ENCODE measurements at regions not wholly inside any gene's neighbourhood (a gene's known extent, or its start where the extent isn't known, plus 50 kb on each side); places are given as distances from the start of the nearest gene placed in this dataset.

DNA sequence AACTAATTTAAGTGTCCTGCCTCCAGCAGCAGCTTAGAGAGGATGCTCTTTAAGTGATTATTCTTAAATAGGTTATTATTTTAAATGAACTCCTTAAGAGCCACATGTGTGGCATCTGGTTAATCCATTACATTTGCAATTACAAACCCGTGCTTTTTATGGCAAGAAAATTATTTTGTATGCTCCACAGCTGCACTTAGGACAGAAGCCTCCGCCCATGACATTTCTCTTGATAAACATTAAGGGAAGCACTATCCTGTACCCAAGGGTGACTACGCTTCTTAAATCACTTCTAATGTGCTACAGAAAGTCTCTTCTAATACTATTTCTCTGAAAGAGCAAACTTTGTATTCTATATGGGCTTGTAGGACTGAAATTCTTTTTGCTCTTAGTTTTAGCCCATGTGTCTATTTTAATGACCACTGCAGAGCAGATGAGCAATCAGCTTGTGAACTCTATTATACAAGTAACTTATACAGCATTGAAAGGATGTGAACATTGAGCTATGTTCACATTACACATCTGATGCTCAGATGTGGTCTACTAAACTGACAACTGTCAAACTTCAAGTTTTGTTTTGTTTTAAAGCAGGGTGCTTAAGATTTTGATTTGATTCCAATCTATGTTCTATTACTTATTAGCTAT is 223.4 kb downstream of the COX7C start:
- Mint-ChIP-seq H3K4me3 (ENCODE audit: unreplicated experiment) (no peak overlapping the region), H3K36me3 (ENCODE audit: low read depth, unreplicated experiment) (no peaks in the 10 kb centered on the region), H3K27ac (ENCODE audit: unreplicated experiment) (no peak overlapping the region), H3K9me3 (ENCODE audit: unreplicated experiment) (no peaks in the 10 kb centered on the region), H3K4me1 (ENCODE audit: unreplicated experiment) (no peaks in the 10 kb centered on the region), H3K27me3 (ENCODE audit: unreplicated experiment) (no peaks in the 10 kb centered on the region)
- TF ChIP-seq, protein P1, sequence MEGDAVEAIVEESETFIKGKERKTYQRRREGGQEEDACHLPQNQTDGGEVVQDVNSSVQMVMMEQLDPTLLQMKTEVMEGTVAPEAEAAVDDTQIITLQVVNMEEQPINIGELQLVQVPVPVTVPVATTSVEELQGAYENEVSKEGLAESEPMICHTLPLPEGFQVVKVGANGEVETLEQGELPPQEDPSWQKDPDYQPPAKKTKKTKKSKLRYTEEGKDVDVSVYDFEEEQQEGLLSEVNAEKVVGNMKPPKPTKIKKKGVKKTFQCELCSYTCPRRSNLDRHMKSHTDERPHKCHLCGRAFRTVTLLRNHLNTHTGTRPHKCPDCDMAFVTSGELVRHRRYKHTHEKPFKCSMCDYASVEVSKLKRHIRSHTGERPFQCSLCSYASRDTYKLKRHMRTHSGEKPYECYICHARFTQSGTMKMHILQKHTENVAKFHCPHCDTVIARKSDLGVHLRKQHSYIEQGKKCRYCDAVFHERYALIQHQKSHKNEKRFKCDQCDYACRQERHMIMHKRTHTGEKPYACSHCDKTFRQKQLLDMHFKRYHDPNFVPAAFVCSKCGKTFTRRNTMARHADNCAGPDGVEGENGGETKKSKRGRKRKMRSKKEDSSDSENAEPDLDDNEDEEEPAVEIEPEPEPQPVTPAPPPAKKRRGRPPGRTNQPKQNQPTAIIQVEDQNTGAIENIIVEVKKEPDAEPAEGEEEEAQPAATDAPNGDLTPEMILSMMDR (IDR thresholded peaks at IDR 0.05; ENCODE audit: unreplicated experiment): no peak
- no peak for DNase-seq (ENCODE audit: low spot score)

DNA sequence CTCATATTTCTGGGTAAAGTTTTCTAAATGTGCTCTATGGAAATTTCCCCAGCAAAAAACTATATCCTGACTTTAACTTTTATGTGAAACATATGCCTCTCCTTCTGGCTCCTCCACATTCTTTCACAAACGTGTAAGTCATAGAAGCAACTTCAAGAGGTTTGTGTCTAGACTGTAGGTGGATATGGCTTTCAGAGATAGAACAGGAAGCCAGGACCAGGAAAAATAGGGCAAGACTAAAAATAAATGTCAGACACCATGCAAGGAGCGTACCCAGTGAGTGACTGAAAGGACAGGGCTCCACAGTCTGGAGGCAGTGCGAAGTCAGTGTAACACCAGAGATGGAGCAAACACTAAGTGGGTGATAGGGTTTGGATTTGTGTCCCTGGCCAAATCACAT is 240.7 kb downstream of the COX7C start:
- Mint-ChIP-seq H3K36me3 (ENCODE audit: low read depth, unreplicated experiment) (no peaks in the 10 kb centered on the region), H3K27me3 (ENCODE audit: unreplicated experiment) (no peaks in the 10 kb centered on the region), H3K9me3 (ENCODE audit: unreplicated experiment) (no peaks in the 10 kb centered on the region), H3K4me1 (ENCODE audit: unreplicated experiment) (no peaks in the 10 kb centered on the region), H3K4me3 (ENCODE audit: unreplicated experiment) (no peak overlapping the region), H3K27ac (ENCODE audit: unreplicated experiment) (no peak overlapping the region)
- no peak for DNase-seq (ENCODE audit: low spot score)
- TF ChIP-seq, protein P1 (IDR thresholded peaks at IDR 0.05; ENCODE audit: unreplicated experiment): no peak

DNA sequence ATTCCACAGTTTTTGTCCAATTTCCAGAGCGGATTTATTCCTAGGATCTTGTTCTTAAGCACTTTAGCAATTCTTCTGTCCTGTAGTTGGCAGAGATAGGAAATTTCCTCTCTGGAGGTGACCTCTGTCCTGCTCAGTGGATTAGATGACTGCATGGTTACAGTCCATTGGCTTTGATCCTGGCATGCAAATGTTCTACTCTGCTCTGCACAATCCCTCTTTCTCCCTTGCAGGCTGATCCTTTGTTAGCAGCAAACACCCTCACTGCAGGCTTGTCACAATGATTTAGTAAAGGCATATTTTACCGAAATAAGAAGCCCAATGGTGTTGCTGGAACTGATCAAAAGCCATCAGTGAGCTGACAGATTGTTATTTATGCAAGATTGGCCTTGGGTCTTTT is 243.8 kb downstream of the COX7C start:
- no peaks in the 10 kb centered on the region for H3K9me3 Mint-ChIP-seq (ENCODE audit: unreplicated experiment)
- H3K27ac Mint-ChIP-seq (ENCODE audit: unreplicated experiment): no peak overlapping the region
- TF ChIP-seq, protein P1 (IDR thresholded peaks at IDR 0.05; ENCODE audit: unreplicated experiment): no peak
- no peak for DNase-seq (ENCODE audit: low spot score)
- no peaks in the 10 kb centered on the region for H3K27me3 Mint-ChIP-seq (ENCODE audit: unreplicated experiment)
- H3K4me3 Mint-ChIP-seq (ENCODE audit: unreplicated experiment): no peak overlapping the region
- H3K4me1 Mint-ChIP-seq (ENCODE audit: unreplicated experiment): no peaks in the 10 kb centered on the region
- H3K36me3 Mint-ChIP-seq (ENCODE audit: low read depth, unreplicated experiment): no peaks in the 10 kb centered on the region

DNA sequence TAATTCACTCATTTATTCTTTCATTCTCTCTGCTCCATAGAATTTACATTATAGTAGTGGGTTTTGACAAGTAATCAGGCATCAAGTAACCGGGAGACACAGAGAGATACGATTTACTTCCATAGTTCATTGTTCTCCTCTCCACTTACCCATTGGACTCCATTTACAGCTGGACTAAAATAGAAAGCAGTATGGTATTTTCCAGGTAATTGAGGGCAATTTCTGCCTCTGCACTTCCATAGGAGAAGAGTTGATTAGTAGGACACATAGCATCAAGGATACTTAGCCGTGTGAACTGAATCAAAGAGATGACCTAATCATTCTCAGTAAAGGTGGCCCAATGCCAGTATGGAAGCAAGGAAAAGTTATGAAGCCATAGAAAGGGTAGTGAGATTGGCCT is 244.4 kb downstream of the COX7C start:
- no peak for DNase-seq (ENCODE audit: low spot score)
- no peak overlapping the region for H3K27ac Mint-ChIP-seq (ENCODE audit: unreplicated experiment)
- no peak overlapping the region for H3K4me3 Mint-ChIP-seq (ENCODE audit: unreplicated experiment)
- no peaks in the 10 kb centered on the region for H3K9me3 Mint-ChIP-seq (ENCODE audit: unreplicated experiment)
- H3K27me3 Mint-ChIP-seq (ENCODE audit: unreplicated experiment): no peaks in the 10 kb centered on the region
- no peaks in the 10 kb centered on the region for H3K4me1 Mint-ChIP-seq (ENCODE audit: unreplicated experiment)
- TF ChIP-seq, protein P1 (IDR thresholded peaks at IDR 0.05; ENCODE audit: unreplicated experiment): no peak
- no peaks in the 10 kb centered on the region for H3K36me3 Mint-ChIP-seq (ENCODE audit: low read depth, unreplicated experiment)

DNA sequence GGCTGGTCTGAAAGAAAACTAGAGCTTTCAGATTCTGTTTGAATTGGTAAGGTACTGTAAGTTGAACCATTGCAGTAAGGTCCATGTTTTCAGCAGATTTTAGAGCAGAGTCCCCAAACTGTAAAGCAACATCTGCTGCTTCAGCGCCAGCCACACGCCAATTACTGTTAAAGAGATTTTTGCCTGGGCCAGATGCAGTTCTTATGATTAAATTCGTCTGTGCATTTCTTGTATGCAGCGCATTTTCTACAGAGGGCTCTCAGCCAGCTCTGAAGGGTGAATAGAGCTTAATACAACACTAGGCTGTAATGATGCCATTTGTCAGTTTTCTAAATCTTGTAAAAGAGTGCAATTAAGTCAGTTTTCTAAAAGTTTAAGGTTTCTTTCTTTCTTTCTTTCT is 246.3 kb downstream of the COX7C start:
- no peaks in the 10 kb centered on the region for H3K36me3 Mint-ChIP-seq (ENCODE audit: low read depth, unreplicated experiment)
- no peak overlapping the region for H3K4me3 Mint-ChIP-seq (ENCODE audit: unreplicated experiment)
- TF ChIP-seq, protein P1 (IDR thresholded peaks at IDR 0.05; ENCODE audit: unreplicated experiment): no peak
- H3K4me1 Mint-ChIP-seq (ENCODE audit: unreplicated experiment): no peaks in the 10 kb centered on the region
- no peak for DNase-seq (ENCODE audit: low spot score)
- no peaks in the 10 kb centered on the region for H3K27me3 Mint-ChIP-seq (ENCODE audit: unreplicated experiment)
- no peak overlapping the region for H3K27ac Mint-ChIP-seq (ENCODE audit: unreplicated experiment)
- H3K9me3 Mint-ChIP-seq (ENCODE audit: unreplicated experiment): no peaks in the 10 kb centered on the region

Measured in endothelial cell (in vitro differentiated cells).